ENCODE measurements at regions not wholly inside any gene's neighbourhood (a gene's known extent, or its start where the extent isn't known, plus 50 kb on each side); places are given as distances from the start of the nearest gene placed in this dataset.

DNA sequence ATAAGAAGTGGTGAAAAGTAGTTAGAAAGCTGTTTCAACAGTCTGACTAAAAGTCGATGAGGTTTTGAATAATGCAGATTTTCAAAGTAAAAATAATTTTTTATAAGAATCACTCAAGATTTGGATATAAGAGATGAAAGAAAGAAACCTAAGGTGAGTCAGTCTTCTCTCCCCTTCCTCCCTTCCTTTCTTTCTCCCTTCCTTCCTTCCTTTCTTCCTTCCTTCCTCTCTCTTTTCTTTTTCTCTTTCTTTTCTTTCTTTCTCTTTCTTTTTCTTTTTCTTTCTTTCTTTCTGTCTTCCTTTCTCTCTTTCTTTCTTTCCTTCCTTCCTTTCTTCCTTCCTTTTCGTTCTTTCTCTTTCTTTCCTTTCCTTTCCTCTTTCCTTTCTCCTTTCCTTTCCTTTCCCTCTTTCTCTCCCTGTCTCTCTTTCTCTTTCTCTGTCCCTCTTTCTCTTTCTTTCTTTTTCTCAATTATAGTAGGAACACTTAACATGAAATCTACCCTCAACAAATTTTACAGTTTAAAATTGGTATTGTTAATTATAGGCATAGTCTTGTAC lies 308.6 kb downstream of the ARL4A start:
- no peak for DNase-seq
- Mint-ChIP-seq H3K36me3 (ENCODE audit: unreplicated experiment) (no peaks in the 10 kb centered on the region), H3K4me3 (ENCODE audit: unreplicated experiment) (no peak overlapping the region), H3K27me3 (ENCODE audit: unreplicated experiment) (no peaks in the 10 kb centered on the region), H3K9me3 (ENCODE audit: unreplicated experiment) (no peaks in the 10 kb centered on the region), H3K27ac (ENCODE audit: unreplicated experiment) (no peak overlapping the region), H3K4me1 (ENCODE audit: low read depth, unreplicated experiment) (no peaks in the 10 kb centered on the region)
- TF ChIP-seq, protein P1, sequence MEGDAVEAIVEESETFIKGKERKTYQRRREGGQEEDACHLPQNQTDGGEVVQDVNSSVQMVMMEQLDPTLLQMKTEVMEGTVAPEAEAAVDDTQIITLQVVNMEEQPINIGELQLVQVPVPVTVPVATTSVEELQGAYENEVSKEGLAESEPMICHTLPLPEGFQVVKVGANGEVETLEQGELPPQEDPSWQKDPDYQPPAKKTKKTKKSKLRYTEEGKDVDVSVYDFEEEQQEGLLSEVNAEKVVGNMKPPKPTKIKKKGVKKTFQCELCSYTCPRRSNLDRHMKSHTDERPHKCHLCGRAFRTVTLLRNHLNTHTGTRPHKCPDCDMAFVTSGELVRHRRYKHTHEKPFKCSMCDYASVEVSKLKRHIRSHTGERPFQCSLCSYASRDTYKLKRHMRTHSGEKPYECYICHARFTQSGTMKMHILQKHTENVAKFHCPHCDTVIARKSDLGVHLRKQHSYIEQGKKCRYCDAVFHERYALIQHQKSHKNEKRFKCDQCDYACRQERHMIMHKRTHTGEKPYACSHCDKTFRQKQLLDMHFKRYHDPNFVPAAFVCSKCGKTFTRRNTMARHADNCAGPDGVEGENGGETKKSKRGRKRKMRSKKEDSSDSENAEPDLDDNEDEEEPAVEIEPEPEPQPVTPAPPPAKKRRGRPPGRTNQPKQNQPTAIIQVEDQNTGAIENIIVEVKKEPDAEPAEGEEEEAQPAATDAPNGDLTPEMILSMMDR (IDR thresholded peaks at IDR 0.05; ENCODE audit: partially characterized antibody, unreplicated experiment), result no peak

DNA sequence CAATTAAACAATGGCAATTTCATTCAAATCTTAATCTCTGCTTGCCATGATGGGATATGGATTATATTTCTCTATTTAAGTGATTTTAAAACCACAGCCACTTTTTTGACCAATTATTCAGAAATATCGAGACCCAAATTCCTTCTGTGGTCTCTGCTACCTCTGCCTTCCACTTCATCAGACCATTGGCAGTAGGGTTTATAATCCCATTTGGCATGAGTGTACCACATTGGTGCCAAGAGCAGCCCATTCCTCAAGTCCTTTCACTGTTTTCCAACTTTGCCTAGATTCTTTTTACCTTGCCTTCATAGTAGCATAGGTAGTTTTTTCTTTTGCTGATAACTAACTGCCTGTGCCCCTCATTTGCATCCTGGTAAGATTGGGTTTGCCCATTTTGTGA lies 319.9 kb downstream of the ARL4A start:
- Mint-ChIP-seq H3K4me3 (ENCODE audit: unreplicated experiment) (no peak overlapping the region), H3K27ac (ENCODE audit: unreplicated experiment) (no peak overlapping the region), H3K9me3 (ENCODE audit: unreplicated experiment) (no peaks in the 10 kb centered on the region), H3K4me1 (ENCODE audit: low read depth, unreplicated experiment) (no peaks in the 10 kb centered on the region), H3K27me3 (ENCODE audit: unreplicated experiment) (peaks cover 2% of the 10 kb centered on the region), H3K36me3 (ENCODE audit: unreplicated experiment) (peaks cover 3% of the 10 kb centered on the region)
- TF ChIP-seq, protein P1 (IDR thresholded peaks at IDR 0.05; ENCODE audit: partially characterized antibody, unreplicated experiment), result no peak
- DNase-seq, result no peak

DNA sequence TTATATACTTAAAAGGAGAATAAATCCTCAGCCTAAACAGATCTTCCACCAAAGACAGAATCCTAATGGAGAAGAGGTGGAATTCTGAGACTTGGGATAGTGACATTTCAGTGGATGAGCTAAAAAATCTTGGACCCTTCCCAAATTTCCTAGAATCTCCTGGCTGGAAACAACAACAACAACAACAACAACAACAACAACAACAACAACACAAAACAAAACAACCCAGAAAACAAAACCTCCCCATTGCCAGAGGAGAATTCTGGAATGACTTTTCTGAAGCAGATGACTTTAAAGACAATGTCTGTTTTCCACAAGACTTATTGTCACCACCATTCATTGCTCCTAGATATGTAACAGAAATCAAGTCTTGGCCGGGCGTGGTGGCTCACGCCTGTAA lies 322.1 kb downstream of the ARL4A start:
- no peaks in the 10 kb centered on the region for H3K4me1 Mint-ChIP-seq (ENCODE audit: low read depth, unreplicated experiment)

DNA sequence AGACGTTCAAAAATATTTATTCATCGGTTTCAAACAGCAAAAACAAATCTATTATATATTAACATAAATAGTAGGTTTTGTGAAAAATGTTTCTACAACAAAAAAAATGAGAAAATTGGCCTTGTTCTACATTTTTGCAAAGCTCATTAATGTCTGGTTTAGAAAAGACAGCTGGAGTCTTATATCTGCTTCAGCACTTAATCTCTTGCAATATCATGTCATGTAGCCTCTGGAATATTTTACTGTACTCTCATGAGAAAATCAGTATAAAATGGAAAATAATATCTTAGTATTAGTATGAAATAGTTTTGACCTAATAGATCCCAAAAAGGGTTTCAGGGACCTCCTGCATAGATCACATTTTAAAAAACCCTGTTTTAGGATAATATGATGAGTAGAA lies 326.6 kb downstream of the ARL4A start:
- no peak for DNase-seq
- no peak overlapping the region for H3K4me3 Mint-ChIP-seq (ENCODE audit: unreplicated experiment)
- TF ChIP-seq, protein P1 (IDR thresholded peaks at IDR 0.05; ENCODE audit: partially characterized antibody, unreplicated experiment), result no peak
- no peaks in the 10 kb centered on the region for H3K4me1 Mint-ChIP-seq (ENCODE audit: low read depth, unreplicated experiment)
- no peak overlapping the region for H3K27ac Mint-ChIP-seq (ENCODE audit: unreplicated experiment)
- peaks cover 2% of the 10 kb centered on the region for H3K27me3 Mint-ChIP-seq (ENCODE audit: unreplicated experiment)
- H3K9me3 Mint-ChIP-seq (ENCODE audit: unreplicated experiment), result no peaks in the 10 kb centered on the region
- peaks cover 3% of the 10 kb centered on the region for H3K36me3 Mint-ChIP-seq (ENCODE audit: unreplicated experiment)

More for the DNA sequence above, 322.1 kb downstream of the ARL4A start:
- no peaks in the 10 kb centered on the region for H3K9me3 Mint-ChIP-seq (ENCODE audit: unreplicated experiment)
- no peak overlapping the region for H3K4me3 Mint-ChIP-seq (ENCODE audit: unreplicated experiment)
- H3K27ac Mint-ChIP-seq (ENCODE audit: unreplicated experiment), result no peak overlapping the region
- TF ChIP-seq, protein P1 (IDR thresholded peaks at IDR 0.05; ENCODE audit: partially characterized antibody, unreplicated experiment), result no peak
- peaks cover 2% of the 10 kb centered on the region for H3K27me3 Mint-ChIP-seq (ENCODE audit: unreplicated experiment)
- peaks cover 3% of the 10 kb centered on the region for H3K36me3 Mint-ChIP-seq (ENCODE audit: unreplicated experiment)
- DNase-seq, result no peak

DNA sequence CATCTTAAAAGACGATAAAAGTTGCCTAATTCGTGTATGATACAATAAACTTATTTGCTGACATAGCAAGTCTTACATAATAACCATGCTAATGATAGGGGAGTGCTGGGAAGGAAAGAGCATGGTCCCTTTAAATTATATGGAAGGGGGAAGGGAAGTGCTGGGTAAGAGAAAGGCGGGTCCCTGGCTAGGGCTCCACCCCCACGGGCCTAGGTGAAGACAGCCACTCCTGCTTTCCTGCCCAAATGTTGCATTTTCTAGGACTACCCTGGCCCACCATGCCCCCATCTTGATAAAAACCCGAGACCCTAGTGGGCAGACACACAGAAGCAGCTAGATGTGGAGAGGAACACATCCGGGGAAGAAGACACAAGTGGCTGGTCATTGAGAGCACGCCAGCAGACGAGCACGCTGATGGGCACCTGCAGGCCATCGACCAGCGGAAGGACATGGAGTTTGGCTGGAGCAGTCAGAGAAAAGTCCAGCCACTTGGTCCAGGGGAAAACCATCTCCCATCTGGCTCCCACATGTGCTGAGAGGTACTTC lies 328.7 kb downstream of the ARL4A start:
- DNase-seq, result no peak

More for the DNA sequence above, 328.7 kb downstream of the ARL4A start:
- TF ChIP-seq, protein P1 (IDR thresholded peaks at IDR 0.05; ENCODE audit: partially characterized antibody, unreplicated experiment), result no peak
- H3K27me3 Mint-ChIP-seq (ENCODE audit: unreplicated experiment), result peaks cover 2% of the 10 kb centered on the region
- H3K4me1 Mint-ChIP-seq (ENCODE audit: low read depth, unreplicated experiment), result no peaks in the 10 kb centered on the region
- no peak overlapping the region for H3K4me3 Mint-ChIP-seq (ENCODE audit: unreplicated experiment)
- H3K9me3 Mint-ChIP-seq (ENCODE audit: unreplicated experiment), result no peaks in the 10 kb centered on the region
- peaks cover 3% of the 10 kb centered on the region for H3K36me3 Mint-ChIP-seq (ENCODE audit: unreplicated experiment)
- H3K27ac Mint-ChIP-seq (ENCODE audit: unreplicated experiment), result no peak overlapping the region
